ENCODE measurements at regions not wholly inside any gene's neighbourhood (a gene's known extent, or its start where the extent isn't known, plus 50 kb on each side); places are given as distances from the start of the nearest gene placed in this dataset.

- TF ChIP-seq PRDM15 (CRISPR knock-in tag; IDR thresholded peaks at IDR 0.05) (no peak), ARID4B (CRISPR knock-in tag; IDR thresholded peaks at IDR 0.05; ENCODE audit: borderline replicate concordance) (no peak), ETV6 (CRISPR knock-in tag; IDR thresholded peaks at IDR 0.05) (no peak), MLX (CRISPR knock-in tag; IDR thresholded peaks at IDR 0.05) (no peak), ZNF121 (CRISPR knock-in tag; IDR thresholded peaks at IDR 0.05) (no peak), STAT6 (CRISPR knock-in tag; conservative IDR thresholded peaks at IDR 0.05; ENCODE audit: low read depth) (no peak), TP53 (CRISPR knock-in tag; IDR thresholded peaks at IDR 0.05) (no peak), SOX15 (CRISPR knock-in tag; IDR thresholded peaks at IDR 0.05) (no peak), NFE2L1 (CRISPR knock-in tag; IDR thresholded peaks at IDR 0.05) (no peak), ATF6 (CRISPR knock-in tag; IDR thresholded peaks at IDR 0.05) (no peak)
Observed at GRCh38 chr13:59497621-59498247, 666.0 kb downstream of the DIAPH3 start (continued).

GRCh38 chr13:59501004-59501403, 662.7 kb downstream of the DIAPH3 start:
- Mint-ChIP-seq H3K27me3 (ENCODE audit: low read depth) (no peaks in the 10 kb centered on the region), H3K27ac (no peak overlapping the region), H3K36me3 (no peaks in the 10 kb centered on the region), H3K4me3 (no peak overlapping the region), H3K9me3 (peaks cover 9% of the 10 kb centered on the region; the same call in 1 of the 2 replicates), H3K4me1 (peaks cover 2% of the 10 kb centered on the region; the same call in 1 of the 2 replicates)
- ChIA-PET POLR2A (no interaction called here), CTCF (no interaction called here)
- DNase-seq (ENCODE audit: low spot score) (no peak), ATAC-seq (no peak)
- TF ChIP-seq MXD4 (CRISPR knock-in tag; IDR thresholded peaks at IDR 0.05; ENCODE audit: borderline replicate concordance) (no peak), MAX (CRISPR knock-in tag; IDR thresholded peaks at IDR 0.05) (no peak), JUN (CRISPR knock-in tag; IDR thresholded peaks at IDR 0.05) (no peak), ZNF416 (CRISPR knock-in tag; IDR thresholded peaks at IDR 0.05) (no peak), FOXJ3 (CRISPR knock-in tag; IDR thresholded peaks at IDR 0.05; ENCODE audit: borderline replicate concordance) (no peak), ZNF138 (CRISPR knock-in tag; conservative IDR thresholded peaks at IDR 0.05) (no peak), TEAD4 (CRISPR knock-in tag; IDR thresholded peaks at IDR 0.05) (no peak), ATF3 (CRISPR knock-in tag; conservative IDR thresholded peaks at IDR 0.05) (no peak), HMGXB4 (CRISPR knock-in tag; IDR thresholded peaks at IDR 0.05) (no peak)

All from WTC11 (cell line).